Cardiac fibroblast (primary cell): ENCODE measurements at regions not wholly inside any gene's neighbourhood (a gene's known extent, or its start where the extent isn't known, plus 50 kb on each side); places are given as distances from the start of the nearest gene placed in this dataset.

Experiments
- DNase-seq, 2 donors: peaks; one replicate each; pipeline versions ENCODE4 v3.0.0 to v3.0.0-alpha.2; 2010; ENCODE audit warnings: low read depth in 2 of 2
- H3K4me3 ChIP-seq, 2 donors: replicated peaks in 1 of 2; 1 replicate in 1 of 2; 2 replicates in 1 of 2; pipeline ENCODE4 v1.5.1; 2011; ENCODE audit warnings: low read depth in 2 of 2, low read length in 2 of 2, mild to moderate bottlenecking in 2 of 2, moderate library complexity in 1 of 2
- CTCF ChIP-seq: IDR thresholded peaks from one replicate; pipeline ENCODE4 v1.5.1; 2011; ENCODE audit warnings: low read depth, mild to moderate bottlenecking, low read length, inconsistent platforms

- no peak for DNase-seq
- H3K4me3 ChIP-seq, result no peak overlapping the region
- TF ChIP-seq CTCF, result no peak
Measured at GRCh38 chr12:111188436-111188835, 180.5 kb downstream of the PHETA1 start.

- TF ChIP-seq CTCF, result no peak
- DNase-seq, result no peak
- H3K4me3 ChIP-seq, result no peak overlapping the region
Measured at GRCh38 chr12:111186347-111186746, 182.5 kb downstream of the PHETA1 start.

- DNase-seq, result no peak
- no peak for TF ChIP-seq CTCF
- no peak overlapping the region for H3K4me3 ChIP-seq
Measured at GRCh38 chr12:111185889-111186227, 183.0 kb downstream of the PHETA1 start.

- H3K4me3 ChIP-seq, result no peak overlapping the region
- no peak for DNase-seq
- no peak for TF ChIP-seq CTCF
Measured at GRCh38 chr12:111185206-111185888, 183.5 kb downstream of the PHETA1 start.

GRCh38 chr12:111184161-111184560, 184.7 kb downstream of the PHETA1 start:
- no peak for TF ChIP-seq CTCF
- DNase-seq, result no peak
- H3K4me3 ChIP-seq, result no peak overlapping the region

- TF ChIP-seq CTCF, result no peak
- H3K4me3 ChIP-seq, result no peak overlapping the region
- DNase-seq, result no peak
Measured at GRCh38 chr12:111183094-111183493, 185.8 kb downstream of the PHETA1 start.

- no peak overlapping the region for H3K4me3 ChIP-seq
- no peak for DNase-seq
- TF ChIP-seq CTCF, result no peak
Measured at GRCh38 chr12:111182382-111182781, 186.5 kb downstream of the PHETA1 start.
